HUES64 (cell line): ENCODE measurements at regions not wholly inside any gene's neighbourhood (a gene's known extent, or its start where the extent isn't known, plus 50 kb on each side); places are given as distances from the start of the nearest gene placed in this dataset.
A peak's percentile ranks its signal among the peaks of the same experiment; 100 is the strongest.
"Not testable (repeated sequence)": the region's sequence is repeated elsewhere in the genome, so short reads cannot be mapped to it uniquely, and the experiment has no call there.

Experiments
- H3K27ac ChIP-seq: 2 replicates; pipeline ENCODE4 v1.7.0; 2013; ENCODE audit warnings: low read depth, low read length, inconsistent platforms
- H3K27me3 ChIP-seq: 2 replicates; pipeline ENCODE4 v1.6.1; 2013; ENCODE audit warnings: mild to moderate bottlenecking, low read length; ENCODE audit not compliant: insufficient read depth
- H3K36me3 ChIP-seq: 2 replicates; pipeline ENCODE4 v1.6.1; 2013; ENCODE audit warnings: mild to moderate bottlenecking, low read length; ENCODE audit not compliant: insufficient read depth
- H3K4me1 ChIP-seq: 2 replicates; pipeline ENCODE4 v1.6.1; 2013; ENCODE audit warnings: mild to moderate bottlenecking, low read length, moderate library complexity; ENCODE audit not compliant: insufficient read depth
- H3K4me3 ChIP-seq: 2 replicates; pipeline ENCODE4 v1.5.1; 2013; ENCODE audit warnings: mild to moderate bottlenecking, low read length, moderate library complexity
- H3K9ac ChIP-seq: 2 replicates; pipeline ENCODE4 v1.6.1; 2013; ENCODE audit warnings: mild to moderate bottlenecking, low read depth, low read length
- H3K9me3 ChIP-seq: 2 replicates; pipeline ENCODE4 v1.6.1; 2013; ENCODE audit warnings: low read depth, low read length; ENCODE audit not compliant: insufficient read depth
- WGBS: fragments of 150-250, 120-280 bp; methylation state at CpG from one replicate; pipeline ENCODE4 v1.1.7; 2013; ENCODE audit warnings: missing lambda C conversion rate; 5-methylcytosine and 5-hydroxymethylcytosine counted together

- WGBS = 89% methylated on average over 2 of the region's 3 CpGs
Observed at GRCh38 chr10:62496925-62497324, 122.8 kb downstream of the ZNF365 start.

GRCh38 chr10:62498271-62498670 is 124.1 kb downstream of the ZNF365 start:
- peaks cover 3% of the 10 kb centered on the region; the same call in 1 of the 2 replicates for H3K4me1 ChIP-seq
- H3K4me3 ChIP-seq = no peak overlapping the region
- no peak overlapping the region for H3K9ac ChIP-seq
- H3K36me3 ChIP-seq = no peaks in the 10 kb centered on the region
- H3K9me3 ChIP-seq = no peaks in the 10 kb centered on the region
- WGBS = 74% methylated on average over 3 of the region's 3 CpGs
- H3K27ac ChIP-seq = no peak overlapping the region
- no peaks in the 10 kb centered on the region for H3K27me3 ChIP-seq

More at GRCh38 chr10:62496925-62497324, 122.8 kb downstream of the ZNF365 start:
- H3K9ac ChIP-seq = no peak overlapping the region
- no peak overlapping the region for H3K27ac ChIP-seq
- H3K36me3 ChIP-seq = no peaks in the 10 kb centered on the region
- no peaks in the 10 kb centered on the region for H3K27me3 ChIP-seq
- H3K9me3 ChIP-seq = no peaks in the 10 kb centered on the region
- no peak overlapping the region for H3K4me3 ChIP-seq
- H3K4me1 ChIP-seq = no peaks in the 10 kb centered on the region

GRCh38 chr10:62500116-62500515 is 125.9 kb downstream of the ZNF365 start:
- H3K9ac ChIP-seq, H3K9me3 ChIP-seq, H3K27ac ChIP-seq, H3K36me3 ChIP-seq, H3K4me3 ChIP-seq, H3K27me3 ChIP-seq: not testable (repeated sequence)
- peaks cover 21% of the 10 kb centered on the region for H3K4me1 ChIP-seq
- no CpG with 5 or more reads among the region's 5 CpGs for WGBS

- peaks cover 35% of the 10 kb centered on the region for H3K4me1 ChIP-seq
- H3K4me3 ChIP-seq = no peak overlapping the region
- no peak overlapping the region for H3K27ac ChIP-seq
- H3K36me3 ChIP-seq = no peaks in the 10 kb centered on the region
- no CpG with 5 or more reads among the region's 1 CpG for WGBS
- no peaks in the 10 kb centered on the region for H3K27me3 ChIP-seq
- no peak overlapping the region for H3K9ac ChIP-seq
- H3K9me3 ChIP-seq = no peaks in the 10 kb centered on the region
Observed at GRCh38 chr10:62501547-62501946, 127.4 kb downstream of the ZNF365 start.

GRCh38 chr10:62502995-62503613 is 128.9 kb downstream of the ZNF365 start:
- no peak overlapping the region for H3K9ac ChIP-seq
- no peak overlapping the region for H3K27ac ChIP-seq
- H3K9me3 ChIP-seq = no peaks in the 10 kb centered on the region
- H3K4me1 ChIP-seq = peaks cover 50% of the 10 kb centered on the region
- no peaks in the 10 kb centered on the region for H3K36me3 ChIP-seq
- 97% methylated on average over 4 of the region's 4 CpGs for WGBS
- H3K4me3 ChIP-seq = no peak overlapping the region
- no peaks in the 10 kb centered on the region for H3K27me3 ChIP-seq

- Histone ChIP-seq H3K4me3 (peak overlapping the region; percentile 13; the same call in 1 of the 2 replicates), H3K9ac (no peak overlapping the region), H3K36me3 (no peaks in the 10 kb centered on the region), H3K9me3 (no peaks in the 10 kb centered on the region), H3K27ac (peak overlapping the region; percentile 37; the same call in 1 of the 2 replicates), H3K27me3 (no peaks in the 10 kb centered on the region), H3K4me1 (peaks cover 50% of the 10 kb centered on the region)
- WGBS = 77% methylated on average over 1 of the region's 2 CpGs
Observed at GRCh38 chr10:62503872-62504271, 129.7 kb downstream of the ZNF365 start.

- H3K27ac ChIP-seq = peak overlapping the region; percentile 1; the same call in 1 of the 2 replicates
- no peaks in the 10 kb centered on the region for H3K9me3 ChIP-seq
- H3K9ac ChIP-seq = no peak overlapping the region
- H3K27me3 ChIP-seq = no peaks in the 10 kb centered on the region
- no peaks in the 10 kb centered on the region for H3K36me3 ChIP-seq
- peaks cover 50% of the 10 kb centered on the region for H3K4me1 ChIP-seq
- H3K4me3 ChIP-seq = no peak overlapping the region
- 75% methylated on average over 2 of the region's 3 CpGs for WGBS
Observed at GRCh38 chr10:62506371-62506770, 132.2 kb downstream of the ZNF365 start.

GRCh38 chr10:62511238-62511637 is 137.1 kb downstream of the ZNF365 start:
- H3K9ac ChIP-seq = no peak overlapping the region
- 96% methylated on average over 3 of the region's 3 CpGs for WGBS

GRCh38 chr10:62511656-62512055 is 137.5 kb downstream of the ZNF365 start:
- H3K9me3 ChIP-seq = no peaks in the 10 kb centered on the region
- H3K4me1 ChIP-seq = peaks cover 13% of the 10 kb centered on the region
- no peak overlapping the region for H3K4me3 ChIP-seq
- 90% methylated on average over 2 of the region's 2 CpGs for WGBS
- H3K9ac ChIP-seq = no peak overlapping the region
- no peaks in the 10 kb centered on the region for H3K36me3 ChIP-seq
- H3K27me3 ChIP-seq = no peaks in the 10 kb centered on the region
- H3K27ac ChIP-seq = no peak overlapping the region

More at GRCh38 chr10:62511238-62511637, 137.1 kb downstream of the ZNF365 start:
- H3K36me3 ChIP-seq = no peaks in the 10 kb centered on the region
- no peaks in the 10 kb centered on the region for H3K27me3 ChIP-seq
- H3K27ac ChIP-seq = no peak overlapping the region
- H3K9me3 ChIP-seq = no peaks in the 10 kb centered on the region
- H3K4me1 ChIP-seq = peaks cover 17% of the 10 kb centered on the region
- H3K4me3 ChIP-seq = no peak overlapping the region

GRCh38 chr10:62512732-62513475 is 138.7 kb downstream of the ZNF365 start:
- WGBS = 82% methylated on average over 5 of the region's 5 CpGs
- H3K36me3 ChIP-seq = no peaks in the 10 kb centered on the region
- H3K27me3 ChIP-seq = no peaks in the 10 kb centered on the region
- no peak overlapping the region for H3K4me3 ChIP-seq
- H3K4me1 ChIP-seq = peaks cover under 1% of the 10 kb centered on the region
- H3K9me3 ChIP-seq = no peaks in the 10 kb centered on the region
- no peak overlapping the region for H3K27ac ChIP-seq
- no peak overlapping the region for H3K9ac ChIP-seq

GRCh38 chr10:62514079-62514693 is 140.0 kb downstream of the ZNF365 start:
- H3K27me3 ChIP-seq = no peaks in the 10 kb centered on the region
- H3K9ac ChIP-seq = no peak overlapping the region
- no peak overlapping the region for H3K27ac ChIP-seq
- H3K36me3 ChIP-seq = no peaks in the 10 kb centered on the region
- no peak overlapping the region for H3K4me3 ChIP-seq
- H3K4me1 ChIP-seq = no peaks in the 10 kb centered on the region
- 78% methylated on average over 6 of the region's 6 CpGs for WGBS
- H3K9me3 ChIP-seq = no peaks in the 10 kb centered on the region
